Mesendoderm (in vitro differentiated cells): ENCODE measurements at regions not wholly inside any gene's neighbourhood (a gene's known extent, or its start where the extent isn't known, plus 50 kb on each side); places are given as distances from the start of the nearest gene placed in this dataset.
"Not testable (repeated sequence)": the region's sequence is repeated elsewhere in the genome, so short reads cannot be mapped to it uniquely, and the experiment has no call there.

Source experiments
- DNase-seq: peaks from one replicate; pipeline ENCODE4 v3.0.0; 2013
- H2AK5ac ChIP-seq: 2 replicates; pipeline ENCODE4 v1.6.1; 2013; ENCODE audit warnings: low read length, inconsistent platforms
- H2BK120ac ChIP-seq: 2 replicates; pipeline ENCODE4 v1.6.1; 2013; ENCODE audit warnings: low read depth, mild to moderate bottlenecking, low read length, moderate library complexity, mixed read lengths
- H2BK15ac ChIP-seq: replicated peaks from 2 replicates; pipeline ENCODE4 v1.6.1; 2013; ENCODE audit warnings: low read depth, mild to moderate bottlenecking, moderate library complexity
- H2BK5ac ChIP-seq: 2 replicates; pipeline ENCODE4 v1.6.1; 2013; ENCODE audit warnings: low read length, inconsistent platforms
- H3K18ac ChIP-seq: 2 replicates; pipeline ENCODE4 v1.6.1; 2013; ENCODE audit warnings: mild to moderate bottlenecking, low read length, mixed read lengths
- H3K23ac ChIP-seq: one replicate; pipeline ENCODE4 v1.6.1; 2013; ENCODE audit warnings: low read length
- H3K27ac ChIP-seq: 2 replicates; pipeline ENCODE4 v1.5.1; 2013; ENCODE audit warnings: low read depth, mild to moderate bottlenecking, inconsistent platforms, low read length, moderate library complexity
- H3K27me3 ChIP-seq: 2 replicates; pipeline ENCODE4 v1.6.1; 2013; ENCODE audit warnings: low read length, control low read depth, mild to moderate bottlenecking, inconsistent platforms; ENCODE audit not compliant: insufficient read depth, poor library complexity
- H3K36me3 ChIP-seq: 2 replicates; pipeline ENCODE4 v1.6.1; 2013; ENCODE audit warnings: low read length, inconsistent platforms; ENCODE audit not compliant: control insufficient read depth, insufficient read depth
- H3K4ac ChIP-seq: one replicate; pipeline ENCODE4 v1.6.1; 2013; ENCODE audit warnings: low read depth, mild to moderate bottlenecking, low read length, moderate library complexity
- H3K4me1 ChIP-seq: 2 replicates; pipeline ENCODE4 v1.6.1; 2013; ENCODE audit warnings: low read depth, low read length, inconsistent platforms; ENCODE audit not compliant: control insufficient read depth
- H3K4me2 ChIP-seq: 2 replicates; pipeline ENCODE4 v1.6.1; 2013; ENCODE audit warnings: low read length
- H3K4me3 ChIP-seq: 2 replicates; pipeline ENCODE4 v1.5.1; 2013; ENCODE audit warnings: mild to moderate bottlenecking, low read length
- H3K56ac ChIP-seq: one replicate; pipeline ENCODE4 v1.6.1; 2013; ENCODE audit warnings: low read length
- H3K79me1 ChIP-seq: 2 replicates; pipeline ENCODE4 v1.6.1; 2013; ENCODE audit warnings: low read length, inconsistent platforms
- H3K79me2 ChIP-seq: 2 replicates; pipeline ENCODE4 v1.6.1; 2013; ENCODE audit warnings: mild to moderate bottlenecking, low read length; ENCODE audit not compliant: control insufficient read depth, insufficient read depth
- H3K9ac ChIP-seq: 2 replicates; pipeline ENCODE4 v1.6.1; 2013; ENCODE audit warnings: low read length, inconsistent platforms
- H4K5ac ChIP-seq: one replicate; pipeline ENCODE4 v1.6.1; 2013; ENCODE audit warnings: low read length
- H4K8ac ChIP-seq: one replicate; pipeline ENCODE4 v1.6.1; 2013; ENCODE audit warnings: low read depth, mild to moderate bottlenecking, control low read depth, low read length, moderate library complexity
- WGBS: extraction: QIAGEN DNeasy Blood & Tissue Kit; methylation state at CpG from one replicate; pipeline ENCODE4 v1.1.7; 2013; ENCODE audit warnings: low lambda C conversion rate, missing lambda C conversion rate; ENCODE audit not compliant: insufficient coverage; ENCODE audit errors: extremely low coverage; 5-methylcytosine and 5-hydroxymethylcytosine counted together

GRCh38 chr5:126055348-126055729, 367.9 kb upstream of the GRAMD2B start:
- Histone ChIP-seq H3K4me3 (no peak overlapping the region), H4K8ac (no peak overlapping the region), H2AK5ac (no peak overlapping the region), H4K5ac (no peak overlapping the region), H3K9ac (no peak overlapping the region), H3K27ac (no peak overlapping the region), H3K23ac (no peak overlapping the region), H3K79me2 (no peaks in the 10 kb centered on the region), H3K56ac (no peak overlapping the region), H3K4ac (no peak overlapping the region), H3K36me3 (no peaks in the 10 kb centered on the region), H3K4me2 (no peak overlapping the region), H3K4me1 (no peaks in the 10 kb centered on the region), H3K27me3 (no peaks in the 10 kb centered on the region), H3K79me1 (no peaks in the 10 kb centered on the region), H3K18ac (no peak overlapping the region), H2BK120ac (no peak overlapping the region), H2BK5ac (no peak overlapping the region), H2BK15ac (no peak overlapping the region)
- DNase-seq: no peak
- no CpG with 5 or more reads among the region's 2 CpGs for WGBS

GRCh38 chr5:126056352-126056751, 366.9 kb upstream of the GRAMD2B start:
- WGBS: no CpG with 5 or more reads among the region's 1 CpG
- DNase-seq: no peak

GRCh38 chr5:126056851-126057622, 366.2 kb upstream of the GRAMD2B start:
- Histone ChIP-seq H3K79me2 (no peaks in the 10 kb centered on the region), H2BK15ac (no peak overlapping the region), H2BK120ac (peak overlapping the region; percentile 61), H2AK5ac (no peak overlapping the region), H3K4me1 (no peaks in the 10 kb centered on the region), H3K36me3 (no peaks in the 10 kb centered on the region), H3K18ac (no peak overlapping the region), H3K23ac (no peak overlapping the region), H2BK5ac (no peak overlapping the region), H3K4me3 (no peak overlapping the region), H4K5ac (no peak overlapping the region), H3K27ac (no peak overlapping the region), H3K4me2 (no peak overlapping the region), H3K79me1 (no peaks in the 10 kb centered on the region), H3K27me3 (no peaks in the 10 kb centered on the region), H3K4ac (no peak overlapping the region), H3K56ac (no peak overlapping the region), H4K8ac (no peak overlapping the region), H3K9ac (no peak overlapping the region)
- peak; percentile 72 for DNase-seq
- WGBS: no CpG with 5 or more reads among the region's 13 CpGs

More at GRCh38 chr5:126056352-126056751, 366.9 kb upstream of the GRAMD2B start:
- Histone ChIP-seq H3K56ac (no peak overlapping the region), H3K4me2 (no peak overlapping the region), H3K27me3 (no peaks in the 10 kb centered on the region), H3K23ac (no peak overlapping the region), H3K79me2 (no peaks in the 10 kb centered on the region), H3K79me1 (no peaks in the 10 kb centered on the region), H3K4ac (no peak overlapping the region), H3K36me3 (no peaks in the 10 kb centered on the region), H3K18ac (no peak overlapping the region), H4K8ac (no peak overlapping the region), H4K5ac (no peak overlapping the region), H2AK5ac (no peak overlapping the region), H2BK120ac (peak overlapping the region; percentile 61), H2BK15ac (no peak overlapping the region), H2BK5ac (no peak overlapping the region), H3K4me1 (no peaks in the 10 kb centered on the region), H3K4me3 (no peak overlapping the region), H3K27ac (no peak overlapping the region), H3K9ac (no peak overlapping the region)

- no CpG with 5 or more reads among the region's 5 CpGs for WGBS
Observed at GRCh38 chr5:126058392-126058791, 364.8 kb upstream of the GRAMD2B start.

GRCh38 chr5:126062398-126063221, 360.6 kb upstream of the GRAMD2B start:
- H3K4ac ChIP-seq: no peak overlapping the region
- WGBS: no CpG with 5 or more reads among the region's 1 CpG
- no peak overlapping the region for H2BK120ac ChIP-seq
- no peaks in the 10 kb centered on the region for H3K36me3 ChIP-seq
- H3K79me2 ChIP-seq: no peaks in the 10 kb centered on the region
- no peaks in the 10 kb centered on the region for H3K27me3 ChIP-seq
- peak overlapping the region; percentile 30 for H3K56ac ChIP-seq
- no peaks in the 10 kb centered on the region for H3K79me1 ChIP-seq
- peaks cover 2% of the 10 kb centered on the region for H3K4me1 ChIP-seq
- no peak overlapping the region for H4K8ac ChIP-seq
- H4K5ac ChIP-seq: no peak overlapping the region
- no peak overlapping the region for H2AK5ac ChIP-seq
- no peak overlapping the region for H2BK15ac ChIP-seq
- peak; percentile 19 for DNase-seq
- H3K4me2 ChIP-seq: no peak overlapping the region
- H3K9ac ChIP-seq: no peak overlapping the region
- no peak overlapping the region for H3K23ac ChIP-seq
- no peak overlapping the region for H3K4me3 ChIP-seq
- no peak overlapping the region for H3K27ac ChIP-seq
- no peak overlapping the region for H3K18ac ChIP-seq
- no peak overlapping the region for H2BK5ac ChIP-seq

More at GRCh38 chr5:126058392-126058791, 364.8 kb upstream of the GRAMD2B start:
- not testable (repeated sequence) for H3K79me1 ChIP-seq, H3K4ac ChIP-seq, H3K27ac ChIP-seq, H3K18ac ChIP-seq, DNase-seq, H2BK15ac ChIP-seq, H3K79me2 ChIP-seq, H3K4me1 ChIP-seq, H3K56ac ChIP-seq, H4K5ac ChIP-seq, H2BK120ac ChIP-seq, H4K8ac ChIP-seq, H3K4me3 ChIP-seq, H3K4me2 ChIP-seq, H3K23ac ChIP-seq, H2AK5ac ChIP-seq, H2BK5ac ChIP-seq, H3K27me3 ChIP-seq, H3K9ac ChIP-seq, H3K36me3 ChIP-seq
